SHP77 treated with DMSO at 0.1 percent for 48 hours (cell line): ENCODE measurements at regions not wholly inside any gene's neighbourhood (a gene's known extent, or its start where the extent isn't known, plus 50 kb on each side); places are given as distances from the start of the nearest gene placed in this dataset.

ENCODE experiments used
- DNase-seq: peaks from one replicate; lab custom pipeline; 2025; lab: John Stamatoyannopoulos, UW

GRCh38 chr3:20811631-20812030 is 625.6 kb upstream of the SGO1 start:
- DNase-seq: no peak

DNA sequence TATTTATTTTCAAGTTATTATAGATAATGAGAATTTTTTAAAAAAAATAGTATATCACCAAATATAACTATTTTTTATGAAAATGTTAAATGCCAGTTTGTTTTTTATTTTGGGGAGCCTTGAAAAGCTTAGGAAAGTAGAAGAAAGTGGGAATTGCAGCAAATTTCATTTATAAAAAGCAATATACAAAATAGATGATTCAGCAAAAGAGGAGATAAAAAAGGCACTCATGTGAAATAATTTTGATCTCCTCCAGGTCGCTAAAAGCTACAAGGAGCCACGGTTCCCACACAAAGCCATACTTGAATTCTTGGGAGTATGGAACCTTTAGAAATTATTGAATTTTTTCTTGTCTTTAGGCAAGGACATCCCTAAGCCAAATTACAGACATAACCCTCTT is 625.0 kb upstream of the SGO1 start:
- no peak for DNase-seq

GRCh38 chr3:20810555-20810954 is 624.5 kb upstream of the SGO1 start:
- no peak for DNase-seq

GRCh38 chr3:20809356-20809755 is 623.4 kb upstream of the SGO1 start:
- DNase-seq: no peak

GRCh38 chr3:20808864-20809263 is 622.9 kb upstream of the SGO1 start:
- no peak for DNase-seq

DNA sequence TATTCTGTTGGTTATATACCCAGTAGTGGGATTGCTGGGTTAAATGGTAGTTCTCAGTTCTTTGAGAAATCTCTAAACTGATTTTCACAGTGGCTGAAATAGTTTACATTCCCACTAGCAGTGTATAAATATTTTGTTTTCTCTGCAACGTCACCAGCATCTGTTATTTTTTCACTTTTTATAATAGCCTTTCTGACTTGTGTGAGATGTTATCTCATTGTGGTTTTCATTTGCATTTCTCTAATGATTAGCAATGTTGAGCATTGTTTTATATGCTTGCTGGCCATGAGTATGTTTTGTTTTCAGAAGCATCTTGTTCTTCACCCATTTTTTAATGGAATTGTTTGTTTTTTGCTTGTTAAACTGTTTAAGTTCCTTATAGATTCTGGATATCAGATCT is 612.7 kb upstream of the SGO1 start:
- DNase-seq: no peak

- DNase-seq: no peak
Observed at GRCh38 chr3:20787005-20787404, 601.0 kb upstream of the SGO1 start.

DNA sequence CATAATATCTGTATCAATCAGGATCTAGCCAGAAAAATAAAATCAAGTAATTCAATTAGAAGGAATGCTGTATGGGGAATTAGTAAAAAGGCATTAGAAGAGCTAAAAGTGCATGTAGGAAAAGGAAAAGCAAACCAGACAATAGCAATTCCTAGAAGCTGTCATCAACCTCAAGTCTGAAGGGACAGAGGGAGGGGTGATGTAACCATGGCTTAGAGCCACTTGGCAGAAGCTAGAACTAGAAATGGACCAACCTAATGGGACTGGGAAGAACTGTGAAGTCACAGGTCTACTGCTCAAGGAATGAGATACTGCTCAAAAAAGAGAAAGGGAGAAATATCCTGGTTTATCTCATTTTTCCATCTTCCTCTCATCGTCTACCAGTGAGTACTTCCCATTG is 590.7 kb upstream of the SGO1 start:
- no peak for DNase-seq

DNA sequence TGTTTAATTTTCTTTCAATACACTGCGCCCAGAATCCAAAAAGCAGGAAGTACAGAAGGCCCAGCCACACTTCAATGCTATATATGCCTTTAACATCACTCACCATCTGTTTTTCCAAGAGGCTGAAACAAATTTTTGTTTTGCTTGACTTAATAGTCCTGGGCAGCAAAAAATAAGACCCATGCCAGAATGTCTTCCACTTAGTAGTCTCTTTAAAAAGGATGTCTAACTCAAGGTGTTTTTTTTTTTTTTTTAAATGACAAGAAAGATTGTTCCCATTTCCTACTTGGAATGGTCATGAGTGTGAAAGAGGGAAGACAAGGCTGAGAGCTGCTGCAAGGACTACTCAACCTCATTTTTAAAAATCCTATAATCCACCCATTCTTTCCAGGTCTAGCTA is 590.3 kb upstream of the SGO1 start:
- DNase-seq: no peak

DNA sequence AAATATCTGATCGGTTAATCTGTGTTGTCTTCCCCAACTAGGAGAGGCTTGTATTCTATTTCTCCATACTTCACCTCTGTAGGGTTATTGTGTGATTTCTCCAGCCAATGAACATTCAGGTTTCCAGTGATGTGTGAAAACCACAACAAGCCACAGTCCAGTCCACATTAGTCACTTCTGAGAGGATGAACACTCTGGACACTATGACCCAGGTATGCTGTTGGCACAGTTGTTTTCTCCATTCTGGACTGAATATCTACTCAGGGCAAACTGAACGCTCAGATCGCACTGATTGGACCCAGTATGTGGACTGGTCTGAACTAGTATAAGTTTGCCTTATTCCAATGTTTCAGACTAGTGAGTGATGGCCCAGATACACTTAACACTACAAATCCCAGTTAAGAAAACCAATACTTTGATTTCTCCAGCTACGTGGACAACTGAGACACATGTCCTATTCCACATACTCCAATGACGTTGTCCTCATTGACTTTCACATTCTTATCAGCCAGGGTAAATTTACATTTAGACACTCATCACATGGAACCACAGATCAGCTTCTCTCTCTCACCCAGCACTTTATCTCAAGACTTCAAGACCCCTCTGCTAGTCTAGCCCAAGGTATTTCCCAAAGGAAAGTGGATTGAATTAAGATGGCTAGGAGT is 587.4 kb upstream of the SGO1 start:
- no peak for DNase-seq

DNA sequence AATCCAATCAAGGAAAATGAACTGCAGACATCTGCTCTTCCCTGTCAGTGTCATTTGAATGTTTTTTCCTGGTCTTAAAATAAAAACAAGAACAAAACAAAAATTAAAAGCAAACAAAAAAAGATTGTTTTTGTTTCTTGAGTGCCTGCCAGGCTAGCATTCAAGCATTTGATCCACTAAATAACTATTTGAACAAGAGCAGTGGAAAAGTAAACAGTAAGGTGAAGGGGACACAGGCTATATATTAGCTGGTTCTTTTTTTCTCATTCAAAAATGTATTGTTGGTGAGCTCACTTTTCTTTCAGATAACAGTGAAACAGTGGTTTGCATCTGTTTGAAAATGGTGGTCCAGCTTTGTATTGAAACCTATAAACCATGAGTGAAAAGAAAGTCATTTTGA is 586.9 kb upstream of the SGO1 start:
- DNase-seq: no peak

- no peak for DNase-seq
Observed at GRCh38 chr3:20769430-20769829, 583.4 kb upstream of the SGO1 start.

DNA sequence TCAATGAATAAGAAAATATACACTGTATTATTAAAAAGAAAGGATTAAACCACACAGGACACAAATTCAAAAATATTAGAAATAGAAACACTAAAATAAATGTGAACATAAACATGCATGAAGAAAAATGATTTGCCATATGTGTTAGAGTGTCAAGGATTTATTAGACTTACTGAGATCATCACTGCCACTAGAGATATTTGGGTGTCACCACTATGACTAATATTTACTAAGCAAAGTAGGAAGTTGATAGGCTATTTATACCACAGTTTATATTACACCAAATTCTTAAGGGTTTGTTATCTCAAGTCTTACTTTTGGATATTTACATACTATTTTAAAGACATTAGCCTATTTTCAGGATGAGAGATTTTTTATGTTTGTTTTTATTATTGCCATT is 575.0 kb upstream of the SGO1 start:
- no peak for DNase-seq

- DNase-seq: no peak
Observed at GRCh38 chr3:20752416-20752815, 566.4 kb upstream of the SGO1 start.

GRCh38 chr3:20751296-20751695 is 565.3 kb upstream of the SGO1 start:
- no peak for DNase-seq

GRCh38 chr3:20747741-20748140 is 561.7 kb upstream of the SGO1 start:
- DNase-seq: no peak

DNA sequence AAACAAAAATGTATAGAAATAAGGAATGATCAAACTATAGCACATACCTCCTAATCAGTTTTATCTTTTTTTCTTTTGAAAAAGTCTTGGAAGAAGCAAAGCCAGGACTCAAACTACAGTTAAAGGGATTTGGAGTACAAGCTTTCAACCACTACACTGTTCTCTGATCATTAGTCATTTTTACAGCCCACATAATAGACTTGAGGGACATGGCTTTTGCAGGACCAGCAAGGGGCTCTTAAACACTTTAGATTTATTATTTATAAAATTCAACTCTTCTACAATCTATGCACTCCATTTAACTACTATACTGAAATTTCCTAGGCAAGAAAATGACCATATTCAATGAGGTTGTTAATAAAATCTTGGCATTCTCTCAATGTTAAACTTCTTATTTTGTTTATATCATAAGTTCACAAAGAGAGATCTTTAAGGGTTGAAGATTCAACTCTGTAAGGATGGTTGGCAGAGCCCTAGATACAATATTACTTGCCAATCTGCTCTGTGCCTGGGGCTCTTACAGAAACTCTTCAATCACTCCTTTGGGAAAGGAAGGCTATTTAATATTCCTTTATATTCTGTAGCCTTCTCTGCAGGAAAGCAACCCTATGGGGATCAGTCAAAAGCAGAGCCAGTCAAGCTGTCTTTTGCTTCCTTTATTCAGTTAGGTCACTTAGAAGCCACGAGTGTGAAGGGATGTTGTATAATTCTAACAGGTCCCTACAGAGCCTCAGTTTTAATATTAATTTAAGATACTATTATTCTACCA is 557.7 kb upstream of the SGO1 start:
- no peak for DNase-seq

GRCh38 chr3:20742903-20743552 is 557.0 kb upstream of the SGO1 start:
- no peak for DNase-seq

DNA sequence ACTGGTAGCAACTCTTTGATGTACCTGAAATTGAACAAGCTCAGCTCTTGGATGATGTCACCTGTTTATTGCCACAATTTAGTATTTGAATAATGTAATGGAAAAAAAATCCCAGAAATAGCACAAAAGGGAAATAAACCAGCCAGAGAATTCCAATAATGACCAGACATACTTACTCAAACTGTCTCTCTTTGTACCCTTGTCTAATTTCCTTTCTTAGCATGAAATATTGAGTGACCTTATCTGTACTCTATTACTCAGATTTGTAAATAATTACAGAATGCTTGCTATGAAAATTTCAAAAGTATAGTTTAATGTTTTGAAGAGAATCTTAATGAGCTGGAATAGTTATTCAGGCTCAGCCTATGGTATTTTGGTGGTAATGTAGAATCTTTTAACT is 555.4 kb upstream of the SGO1 start:
- no peak for DNase-seq

DNA sequence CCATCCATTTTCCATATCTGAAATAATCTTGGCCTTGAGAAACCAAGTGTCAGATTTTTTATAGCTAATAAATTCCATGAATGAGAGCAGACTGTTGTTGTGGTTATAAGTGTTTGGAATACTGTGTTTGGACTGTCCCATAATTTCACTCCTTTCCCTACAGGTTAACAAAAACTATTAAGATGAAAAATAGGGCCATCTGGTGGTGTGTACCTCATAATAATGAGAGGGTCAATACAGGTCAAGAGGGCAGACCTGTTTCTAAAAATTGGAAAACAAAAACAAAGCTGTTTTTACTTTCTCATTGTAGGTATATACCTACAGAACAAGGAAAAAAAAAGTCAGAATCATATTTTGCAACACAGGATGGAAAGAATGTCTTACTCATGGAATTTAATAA is 553.8 kb upstream of the SGO1 start:
- DNase-seq: no peak

DNA sequence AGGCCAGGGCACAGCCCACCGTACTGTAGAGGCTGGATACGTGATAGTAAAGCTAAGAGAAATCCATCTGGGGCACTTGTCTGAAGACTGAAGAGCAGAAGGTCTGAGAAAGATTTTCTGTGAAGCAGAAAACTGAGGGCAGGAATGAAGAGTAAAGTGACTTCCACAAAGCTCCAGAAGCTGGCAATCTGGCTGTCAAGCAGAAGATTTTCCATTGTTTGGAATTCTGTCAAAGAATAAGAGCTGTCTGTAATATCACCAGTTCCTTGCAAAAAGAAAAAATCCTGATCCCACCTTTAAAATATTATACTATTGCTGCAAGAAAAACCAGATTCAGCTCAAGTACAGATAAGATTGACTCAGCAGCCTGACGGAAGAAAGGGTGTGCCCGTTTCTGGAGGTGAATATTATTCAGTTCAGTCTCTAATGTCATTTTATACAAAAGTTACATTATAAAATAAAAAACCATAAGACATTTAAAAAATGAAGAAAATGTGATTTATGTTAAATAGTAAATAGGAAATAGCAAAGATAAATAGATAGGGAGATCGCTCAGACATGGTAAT is 550.4 kb upstream of the SGO1 start:
- no peak for DNase-seq

- no peak for DNase-seq
Observed at GRCh38 chr3:20729185-20729584, 543.2 kb upstream of the SGO1 start.

DNA sequence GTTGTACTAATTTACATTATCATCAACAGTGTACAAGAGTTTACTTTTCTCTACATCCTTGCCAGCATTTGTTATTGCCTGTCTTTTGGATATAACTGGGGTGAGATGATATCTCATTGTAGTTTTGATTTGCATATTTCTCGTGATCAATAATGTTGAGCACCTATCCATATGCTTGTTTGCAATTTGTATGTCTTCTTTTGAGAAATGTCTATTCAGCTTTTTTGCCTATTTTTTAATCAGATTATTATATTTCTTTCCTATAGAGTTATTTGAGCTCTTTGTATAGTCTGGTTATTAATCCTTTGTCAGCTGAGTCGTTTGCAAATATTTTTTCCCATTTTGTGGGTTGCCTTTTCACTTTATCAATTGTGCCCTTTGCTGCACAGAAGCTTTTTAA is 540.8 kb upstream of the SGO1 start:
- DNase-seq: no peak
